ENCODE measurements at regions not wholly inside any gene's neighbourhood (a gene's known extent, or its start where the extent isn't known, plus 50 kb on each side); places are given as distances from the start of the nearest gene placed in this dataset.

GRCh38 chr15:25236143-25236860 is 202.5 kb downstream of the UBE3A start:
- in situ Hi-C loops (cut with MboI; ENCODE audit: low sequenced_read_pairs) = no loop called here
- CTCF ChIA-PET = no interaction called here
- TF ChIP-seq ELK1 (IDR thresholded peaks at IDR 0.05; ENCODE audit: borderline replicate concordance, low read depth, low read length) (no peak), RFX5 (IDR thresholded peaks at IDR 0.05; ENCODE audit: low read depth, low read length) (no peak), RAD21 (IDR thresholded peaks at IDR 0.05; ENCODE audit: low read length) (no peak), NFE2L2 (IDR thresholded peaks at IDR 0.05; ENCODE audit: low read depth, low read length) (no peak), CEBPB (IDR thresholded peaks at IDR 0.05; ENCODE audit: low read depth, low read length) (no peak), BHLHE40 (IDR thresholded peaks at IDR 0.05; ENCODE audit: low read depth, low read length) (no peak), POLR2A (IDR thresholded peaks at IDR 0.05; ENCODE audit: low read depth, low read length) (no peak), CTCF (conservative IDR thresholded peaks at IDR 0.05; ENCODE audit: low read depth, low read length) (no peak)

More at GRCh38 chr15:25236143-25236860, 202.5 kb downstream of the UBE3A start:
- Histone ChIP-seq H2BK5ac (ENCODE audit: low read depth, low read length, poor library complexity, severe bottlenecking) (no peak overlapping the region), H3K9me3 (ENCODE audit: control insufficient read depth, insufficient read depth, low read length) (peaks cover 76% of the 10 kb centered on the region), H2AK5ac (ENCODE audit: low read depth, low read length) (no peak overlapping the region), H3K4me3 (ENCODE audit: insufficient read depth, low read depth, low read length) (no peak overlapping the region), H3K27me3 (ENCODE audit: control insufficient read depth, insufficient read depth, low read length) (no peaks in the 10 kb centered on the region), H3K9ac (ENCODE audit: low read depth, low read length) (no peak overlapping the region), H2AK9ac (replicated peaks; ENCODE audit: low read depth, low read length, poor library complexity) (no peak overlapping the region), H2BK20ac (ENCODE audit: low read depth, low read length) (no peak overlapping the region), H3K36me3 (ENCODE audit: control insufficient read depth, insufficient read depth, low read length) (no peaks in the 10 kb centered on the region), H3K4me2 (ENCODE audit: low read depth, low read length) (no peak overlapping the region), H3K27ac (ENCODE audit: insufficient read depth, low read length) (no peak overlapping the region), H3K23ac (ENCODE audit: low read depth, low read length) (no peak overlapping the region), H3K18ac (ENCODE audit: low read depth, low read length) (no peak overlapping the region), H4K8ac (ENCODE audit: low read depth in 2 of 2, low read length in 2 of 2) (no peak overlapping the region), H2AFZ (replicated peaks; ENCODE audit: low read length, poor library complexity) (no peak overlapping the region), H2BK120ac (ENCODE audit: low read depth, low read length) (no peak overlapping the region), H3K9me1 (ENCODE audit: insufficient read depth, low read length) (no peaks in the 10 kb centered on the region), H4K5ac (ENCODE audit: low read depth, low read length) (no peak overlapping the region), H3K14ac (replicated peaks; ENCODE audit: low read depth, low read length) (no peak overlapping the region), H3K4me1 (ENCODE audit: control insufficient read depth, insufficient read depth, low read length) (no peaks in the 10 kb centered on the region), H4K20me1 (ENCODE audit: insufficient read depth, low read length) (no peaks in the 10 kb centered on the region), H4K91ac (ENCODE audit: insufficient read depth, low read depth, low read length) (no peak overlapping the region), H3K56ac (ENCODE audit: extremely low read depth, insufficient read depth, low read length) (no peak overlapping the region), H2BK15ac (ENCODE audit: low read depth, low read length) (no peak overlapping the region), H3K4ac (ENCODE audit: low read depth, low read length) (no peak overlapping the region), H3K79me1 (ENCODE audit: low read depth in 1 of 2, low read length in 2 of 2) (no peaks in the 10 kb centered on the region)
- 42% methylated on average over 2 of the region's 5 CpGs; no CpG with 5 or more reads in 1 of the 2 experiments for WGBS, 2 experiments (ENCODE audit: extremely low coverage in 2 of 2, insufficient read length in 1 of 2)
- no peak for DNase-seq
- no TSS peak for BruUV-seq (replicated peaks)
- POLR2A ChIA-PET (ENCODE audit: unreplicated experiment) = no interaction called here
- dilution Hi-C loops (cut with HindIII; ENCODE audit: low sequenced_read_pairs, unreplicated experiment) (no loop called here), intact Hi-C loops (cut with micrococcal nuclease) (no loop called here)
- no peak for ATAC-seq (ENCODE audit: low read depth)
